ENCODE measurements at regions not wholly inside any gene's neighbourhood (a gene's known extent, or its start where the extent isn't known, plus 50 kb on each side); places are given as distances from the start of the nearest gene placed in this dataset.

GRCh38 chr13:76198568-76199163, 562.5 kb downstream of the LMO7 start:
- no peak for TF ChIP-seq YY1 (IDR thresholded peaks at IDR 0.05)
- TF ChIP-seq TAF1 (conservative IDR thresholded peaks at IDR 0.05): no peak
- TF ChIP-seq ZBTB33 (IDR thresholded peaks at IDR 0.05): no peak
- TF ChIP-seq RAD21 (IDR thresholded peaks at IDR 0.05): no peak
- TF ChIP-seq CTCF (IDR thresholded peaks at IDR 0.05; ENCODE audit: low read depth, low read length, missing input control): no peak
- no peak for TF ChIP-seq FOXA1 (IDR thresholded peaks at IDR 0.05)

Data from liver (tissue), 3 donors.